ENCODE measurements at regions not wholly inside any gene's neighbourhood (a gene's known extent, or its start where the extent isn't known, plus 50 kb on each side); places are given as distances from the start of the nearest gene placed in this dataset.

DNA sequence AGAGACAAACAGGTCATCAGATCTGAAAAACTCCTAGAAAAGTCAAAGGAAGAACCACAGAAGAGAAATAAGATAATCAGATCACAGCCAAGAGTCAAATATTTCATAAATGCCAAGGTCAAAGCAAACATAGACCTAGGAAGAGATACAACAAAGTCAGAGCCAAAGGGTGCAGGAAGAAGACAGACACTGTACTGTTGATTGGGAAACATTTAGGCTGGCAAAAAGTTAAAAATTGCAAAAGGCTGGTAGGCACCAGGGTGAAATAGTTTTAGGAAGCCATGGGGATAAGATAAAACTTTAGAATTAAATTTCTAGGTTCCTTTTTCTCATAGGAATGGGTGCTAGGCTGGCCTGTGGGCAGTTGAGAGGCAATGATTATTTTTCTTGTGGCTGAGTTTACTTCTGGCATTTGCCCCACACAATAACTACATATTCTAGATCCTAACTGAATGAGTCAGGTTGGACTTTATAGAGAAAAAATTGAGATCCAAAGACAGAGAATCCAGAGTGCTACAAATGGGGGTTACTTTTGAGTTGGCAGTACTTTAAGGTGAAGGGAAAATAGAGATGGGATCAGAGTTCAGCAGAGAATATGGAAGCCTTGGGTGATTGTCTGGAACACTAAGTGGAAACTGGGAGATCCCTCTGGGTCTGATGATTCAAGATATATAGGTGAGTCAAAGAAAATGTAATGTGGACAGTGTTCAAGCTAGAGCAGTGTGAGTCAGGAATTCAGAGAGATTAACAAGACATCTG, 215.5 kb downstream of the C12orf50 start:
- DNase-seq (ENCODE audit: extremely low spot score) = no peak
- CTCF ChIA-PET = interaction anchor here (1.3 to 1.4 kb wide), 2 partner anchors 14 to 35 kb away, joined by 3 read pairs; no protein-coding TSS in a partner anchor
- TF ChIP-seq, protein P1, sequence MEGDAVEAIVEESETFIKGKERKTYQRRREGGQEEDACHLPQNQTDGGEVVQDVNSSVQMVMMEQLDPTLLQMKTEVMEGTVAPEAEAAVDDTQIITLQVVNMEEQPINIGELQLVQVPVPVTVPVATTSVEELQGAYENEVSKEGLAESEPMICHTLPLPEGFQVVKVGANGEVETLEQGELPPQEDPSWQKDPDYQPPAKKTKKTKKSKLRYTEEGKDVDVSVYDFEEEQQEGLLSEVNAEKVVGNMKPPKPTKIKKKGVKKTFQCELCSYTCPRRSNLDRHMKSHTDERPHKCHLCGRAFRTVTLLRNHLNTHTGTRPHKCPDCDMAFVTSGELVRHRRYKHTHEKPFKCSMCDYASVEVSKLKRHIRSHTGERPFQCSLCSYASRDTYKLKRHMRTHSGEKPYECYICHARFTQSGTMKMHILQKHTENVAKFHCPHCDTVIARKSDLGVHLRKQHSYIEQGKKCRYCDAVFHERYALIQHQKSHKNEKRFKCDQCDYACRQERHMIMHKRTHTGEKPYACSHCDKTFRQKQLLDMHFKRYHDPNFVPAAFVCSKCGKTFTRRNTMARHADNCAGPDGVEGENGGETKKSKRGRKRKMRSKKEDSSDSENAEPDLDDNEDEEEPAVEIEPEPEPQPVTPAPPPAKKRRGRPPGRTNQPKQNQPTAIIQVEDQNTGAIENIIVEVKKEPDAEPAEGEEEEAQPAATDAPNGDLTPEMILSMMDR (IDR thresholded peaks at IDR 0.05; ENCODE audit: control extremely low read depth, extremely low read depth, low read depth, missing control alignments) = no peak

GRCh38 chr12:87812681-87813080, 216.5 kb downstream of the C12orf50 start:
- TF ChIP-seq, protein P1 (IDR thresholded peaks at IDR 0.05; ENCODE audit: control extremely low read depth, extremely low read depth, low read depth, missing control alignments) = no peak
- ChIA-PET CTCF (interaction anchor here (1.3 to 1.4 kb wide), 2 partner anchors 13 to 36 kb away, joined by 3 read pairs; no protein-coding TSS in a partner anchor), POLR2A (no interaction called here)
- DNase-seq (ENCODE audit: extremely low spot score) = no peak

More for the DNA sequence above, 215.5 kb downstream of the C12orf50 start:
- POLR2A ChIA-PET = no interaction called here

- DNase-seq (ENCODE audit: extremely low spot score) = no peak
- TF ChIP-seq, protein P1 (IDR thresholded peaks at IDR 0.05; ENCODE audit: control extremely low read depth, extremely low read depth, low read depth, missing control alignments) = no peak
- CTCF ChIA-PET = interaction anchor here (1.3 to 1.4 kb wide), 2 partner anchors 13 to 36 kb away, joined by 3 read pairs; no protein-coding TSS in a partner anchor
- POLR2A ChIA-PET = no interaction called here
Observed at GRCh38 chr12:87812030-87812429, 217.2 kb downstream of the C12orf50 start.

DNA sequence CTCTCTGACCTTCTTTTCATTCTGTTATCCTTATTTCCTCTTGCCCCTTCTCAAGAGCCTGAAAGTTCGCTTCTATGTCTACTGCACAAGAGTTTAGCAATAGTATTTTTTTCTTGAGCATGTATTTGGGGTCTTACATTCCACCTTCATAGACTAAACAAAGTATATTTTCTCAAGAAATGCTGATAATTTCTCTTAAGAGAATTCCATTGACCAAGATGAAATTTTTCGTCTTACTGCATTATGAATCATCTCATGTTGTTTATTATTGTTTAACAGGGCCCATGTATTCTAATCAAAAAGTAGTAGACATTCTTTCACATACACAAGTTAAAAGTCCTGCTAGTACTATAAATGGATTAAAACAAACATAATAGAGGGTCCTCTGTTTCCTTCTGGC, 219.3 kb downstream of the C12orf50 start:
- no peak for DNase-seq (ENCODE audit: extremely low spot score)
- ChIA-PET POLR2A (no interaction called here), CTCF (no interaction called here)
- TF ChIP-seq, protein P1 (IDR thresholded peaks at IDR 0.05; ENCODE audit: control extremely low read depth, extremely low read depth, low read depth, missing control alignments) = no peak

DNA sequence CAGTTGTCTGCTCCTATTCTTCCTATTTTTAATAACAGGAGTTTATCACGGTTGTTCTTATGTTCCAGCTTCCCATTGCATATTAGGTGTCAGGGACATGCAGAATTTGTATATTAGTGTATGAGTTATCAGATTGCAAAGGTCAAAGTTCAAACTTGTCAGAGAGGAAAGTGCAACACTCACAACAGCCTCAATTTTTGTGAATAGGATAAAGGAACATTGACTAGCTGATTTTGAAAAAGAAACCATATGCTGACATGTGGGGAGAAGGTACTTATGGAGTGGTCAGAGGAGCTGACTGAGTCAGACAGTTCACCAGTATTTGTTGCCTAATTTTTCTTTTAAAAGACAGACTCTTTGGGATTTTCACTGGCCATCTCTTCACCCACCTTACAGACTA, 222.1 kb downstream of the C12orf50 start:
- DNase-seq (ENCODE audit: extremely low spot score) = no peak
- ChIA-PET CTCF (interaction anchor here (0.8 to 1.6 kb wide), 2 partner anchors 10 to 41 kb away, joined by 3 to 6 read pairs; no protein-coding TSS in a partner anchor), POLR2A (no interaction called here)
- TF ChIP-seq, protein P1 (IDR thresholded peaks at IDR 0.05; ENCODE audit: control extremely low read depth, extremely low read depth, low read depth, missing control alignments) = no peak

- DNase-seq (ENCODE audit: extremely low spot score) = no peak
- TF ChIP-seq, protein P1 (IDR thresholded peaks at IDR 0.05; ENCODE audit: control extremely low read depth, extremely low read depth, low read depth, missing control alignments) = no peak
- CTCF ChIA-PET = no interaction called here
- POLR2A ChIA-PET = no interaction called here
Observed at GRCh38 chr12:87806310-87806709, 222.9 kb downstream of the C12orf50 start.
